SK-N-MC (cell line): ENCODE measurements at regions not wholly inside any gene's neighbourhood (a gene's known extent, or its start where the extent isn't known, plus 50 kb on each side); places are given as distances from the start of the nearest gene placed in this dataset.

Experiments
- DNase-seq: peaks from one replicate; pipeline ENCODE4 v3.0.0-alpha.2; 2011; ENCODE audit warnings: low read depth, low spot score
- H3K27ac ChIP-seq: fragments of 200-600 bp; sonication (generic); 2 replicates; pipeline ENCODE4 v1.5.1; 2016; ENCODE audit warnings: mixed run types
- H3K36me3 ChIP-seq: fragments of 200-600 bp; sonication (generic); 2 replicates; pipeline ENCODE4 v1.6.1; 2017; ENCODE audit warnings: antibody characterized with exemption, low read length, mixed read lengths; ENCODE audit not compliant: insufficient read depth
- H3K4me3 ChIP-seq: fragments of 200-600 bp; sonication (generic); 2 replicates; pipeline ENCODE4 v1.5.1; 2016
- H3K9ac ChIP-seq: fragments of 200-600 bp; sonication (generic); 2 replicates; pipeline ENCODE4 v1.8.0; 2017; ENCODE audit warnings: mixed run types, mixed read lengths; ENCODE audit not compliant: insufficient read length
- H3K9me3 ChIP-seq: fragments of 200-600 bp; sonication (generic); 2 replicates; pipeline ENCODE4 v1.6.1; 2017; ENCODE audit warnings: low read depth, mild to moderate bottlenecking, antibody characterized with exemption, low read length, moderate library complexity, mixed read lengths
- EZH2 ChIP-seq: fragments of 200-600 bp; sonication (generic); IDR thresholded peaks from one replicate; pipeline ENCODE4 v1.6.1; 2017; ENCODE audit warnings: antibody characterized with exemption
- FOXP2 ChIP-seq: optimal IDR thresholded peaks from 2 replicates; pipeline ENCODE3; 2011; ENCODE audit warnings: mild to moderate bottlenecking, moderate library complexity; ENCODE audit not compliant: insufficient read depth; ENCODE audit errors: extremely low read length, control extremely low read depth
- POLR2AphosphoS5 ChIP-seq: IDR thresholded peaks from 2 replicates; pipeline ENCODE4 v1.6.1; 2012; ENCODE audit warnings: mild to moderate bottlenecking, low read depth, low read length, borderline replicate concordance

GRCh38 chr6:167487749-167488664 is 163.1 kb downstream of the TTLL2 start:
- Histone ChIP-seq H3K9me3 (no peaks in the 10 kb centered on the region), H3K27ac (no peak overlapping the region), H3K9ac (no peak overlapping the region), H3K36me3 (no peaks in the 10 kb centered on the region), H3K4me3 (no peak overlapping the region)
- no peak for DNase-seq
- TF ChIP-seq POLR2AphosphoS5 (no peak), EZH2 (no peak), FOXP2 (no peak)

- DNase-seq = no peak
- H3K9me3 ChIP-seq = no peaks in the 10 kb centered on the region
- no peaks in the 10 kb centered on the region for H3K36me3 ChIP-seq
- no peak overlapping the region for H3K4me3 ChIP-seq
- TF ChIP-seq POLR2AphosphoS5 (no peak), FOXP2 (no peak), EZH2 (no peak)
- no peak overlapping the region for H3K27ac ChIP-seq
- no peak overlapping the region for H3K9ac ChIP-seq
Observed at GRCh38 chr6:167491438-167492099, 166.7 kb downstream of the TTLL2 start.

- no peaks in the 10 kb centered on the region for H3K36me3 ChIP-seq
- TF ChIP-seq EZH2 = no peak
- no peak for TF ChIP-seq POLR2AphosphoS5
- no peak for TF ChIP-seq FOXP2
- no peaks in the 10 kb centered on the region for H3K9me3 ChIP-seq
- no peak overlapping the region for H3K4me3 ChIP-seq
- H3K27ac ChIP-seq = no peak overlapping the region
- DNase-seq = no peak
- no peak overlapping the region for H3K9ac ChIP-seq
Observed at GRCh38 chr6:167492100-167492449, 167.2 kb downstream of the TTLL2 start.

GRCh38 chr6:167493310-167493709 is 168.4 kb downstream of the TTLL2 start:
- H3K4me3 ChIP-seq = no peak overlapping the region
- DNase-seq = no peak
- no peak overlapping the region for H3K27ac ChIP-seq
- H3K9ac ChIP-seq = no peak overlapping the region
- no peaks in the 10 kb centered on the region for H3K36me3 ChIP-seq
- no peak for TF ChIP-seq EZH2
- TF ChIP-seq POLR2AphosphoS5 = no peak
- TF ChIP-seq FOXP2 = no peak
- H3K9me3 ChIP-seq = no peaks in the 10 kb centered on the region

GRCh38 chr6:167493976-167494697 is 169.3 kb downstream of the TTLL2 start:
- H3K36me3 ChIP-seq = no peaks in the 10 kb centered on the region
- no peak overlapping the region for H3K9ac ChIP-seq
- TF ChIP-seq EZH2 (no peak), FOXP2 (no peak), POLR2AphosphoS5 (no peak)
- DNase-seq = no peak
- H3K9me3 ChIP-seq = no peaks in the 10 kb centered on the region
- no peak overlapping the region for H3K27ac ChIP-seq
- no peak overlapping the region for H3K4me3 ChIP-seq

GRCh38 chr6:167494698-167495435 is 170.0 kb downstream of the TTLL2 start:
- TF ChIP-seq FOXP2 = no peak
- no peak for TF ChIP-seq POLR2AphosphoS5

GRCh38 chr6:167495506-167496401 is 170.9 kb downstream of the TTLL2 start:
- Histone ChIP-seq H3K4me3 (no peak overlapping the region), H3K36me3 (no peaks in the 10 kb centered on the region), H3K9ac (no peak overlapping the region), H3K27ac (no peak overlapping the region), H3K9me3 (no peaks in the 10 kb centered on the region)
- no peak for TF ChIP-seq EZH2
- TF ChIP-seq FOXP2 = no peak
- no peak for TF ChIP-seq POLR2AphosphoS5
- DNase-seq = no peak

More at GRCh38 chr6:167494698-167495435, 170.0 kb downstream of the TTLL2 start:
- Histone ChIP-seq H3K9me3 (no peaks in the 10 kb centered on the region), H3K27ac (no peak overlapping the region), H3K9ac (no peak overlapping the region), H3K4me3 (no peak overlapping the region), H3K36me3 (no peaks in the 10 kb centered on the region)
- DNase-seq = no peak

- Histone ChIP-seq H3K4me3 (no peak overlapping the region), H3K9ac (no peak overlapping the region), H3K27ac (no peak overlapping the region), H3K36me3 (no peaks in the 10 kb centered on the region), H3K9me3 (no peaks in the 10 kb centered on the region)
- DNase-seq = no peak
- no peak for TF ChIP-seq POLR2AphosphoS5
- no peak for TF ChIP-seq FOXP2
- TF ChIP-seq EZH2 = no peak
Observed at GRCh38 chr6:167496707-167497106, 171.8 kb downstream of the TTLL2 start.
